ENCODE measurements at regions not wholly inside any gene's neighbourhood (a gene's known extent, or its start where the extent isn't known, plus 50 kb on each side); places are given as distances from the start of the nearest gene placed in this dataset.

- in situ Hi-C loops (cut with MboI; ENCODE audit: low sequenced_read_pairs in 4 of 4) (no loop called here), intact Hi-C loops (cut with DNase I; ENCODE audit: low total_unique reads) (no loop called here)
- Histone ChIP-seq H3K27ac (no peak overlapping the region), H3K36me3 (no peaks in the 10 kb centered on the region), H3K27me3 (no peaks in the 10 kb centered on the region), H3K4me1 (no peaks in the 10 kb centered on the region), H3K9me3 (no peaks in the 10 kb centered on the region), H3K4me3 (no peak overlapping the region)
- TF ChIP-seq POLR2A (IDR thresholded peaks at IDR 0.05) (no peak), CTCF (IDR thresholded peaks at IDR 0.05 in 4 of 5, conservative IDR thresholded peaks at IDR 0.05 in 1 of 5) (no peak)
- ATAC-seq (no peak), DNase-seq (no peak)
Measured at GRCh38 chr4:178595500-178596138, 1153.4 kb upstream of the AGA start.

GRCh38 chr4:178598672-178599071, 1156.4 kb upstream of the AGA start:
- TF ChIP-seq POLR2A (IDR thresholded peaks at IDR 0.05): no peak
- no peak for TF ChIP-seq CTCF (IDR thresholded peaks at IDR 0.05 in 4 of 5, conservative IDR thresholded peaks at IDR 0.05 in 1 of 5)
- H3K4me3 ChIP-seq: no peak overlapping the region
- in situ Hi-C loops (cut with MboI; ENCODE audit: low sequenced_read_pairs in 4 of 4) (no loop called here), intact Hi-C loops (cut with DNase I; ENCODE audit: low total_unique reads) (no loop called here)
- DNase-seq: no peak
- no peak overlapping the region for H3K27ac ChIP-seq
- H3K36me3 ChIP-seq: no peaks in the 10 kb centered on the region
- no peaks in the 10 kb centered on the region for H3K27me3 ChIP-seq
- H3K9me3 ChIP-seq: no peaks in the 10 kb centered on the region
- ATAC-seq: no peak
- H3K4me1 ChIP-seq: no peaks in the 10 kb centered on the region

GRCh38 chr4:178599521-178599920, 1157.3 kb upstream of the AGA start:
- H3K27ac ChIP-seq: no peak overlapping the region
- intact Hi-C loops (cut with DNase I; ENCODE audit: low total_unique reads): no loop called here
- H3K4me1 ChIP-seq: no peaks in the 10 kb centered on the region
- H3K4me3 ChIP-seq: no peak overlapping the region
- no peaks in the 10 kb centered on the region for H3K36me3 ChIP-seq
- no peak for TF ChIP-seq CTCF (IDR thresholded peaks at IDR 0.05 in 4 of 5, conservative IDR thresholded peaks at IDR 0.05 in 1 of 5)
- TF ChIP-seq POLR2A (IDR thresholded peaks at IDR 0.05): no peak
- in situ Hi-C loops (cut with MboI; ENCODE audit: low sequenced_read_pairs in 4 of 4): no loop called here
- ATAC-seq: no peak
- no peak for DNase-seq
- no peaks in the 10 kb centered on the region for H3K9me3 ChIP-seq
- H3K27me3 ChIP-seq: no peaks in the 10 kb centered on the region

- Histone ChIP-seq H3K9me3 (no peaks in the 10 kb centered on the region), H3K27me3 (no peaks in the 10 kb centered on the region), H3K4me1 (no peaks in the 10 kb centered on the region), H3K27ac (no peak overlapping the region), H3K4me3 (no peak overlapping the region), H3K36me3 (no peaks in the 10 kb centered on the region)
- DNase-seq (no peak), ATAC-seq (no peak)
- intact Hi-C loops (cut with DNase I; ENCODE audit: low total_unique reads): no loop called here
- in situ Hi-C loops (cut with MboI; ENCODE audit: low sequenced_read_pairs in 4 of 4): no loop called here
- no peak for TF ChIP-seq POLR2A (IDR thresholded peaks at IDR 0.05)
- TF ChIP-seq CTCF (IDR thresholded peaks at IDR 0.05 in 4 of 5, conservative IDR thresholded peaks at IDR 0.05 in 1 of 5): no peak
Measured at GRCh38 chr4:178602833-178603232, 1160.6 kb upstream of the AGA start.

- in situ Hi-C loops (cut with MboI; ENCODE audit: low sequenced_read_pairs in 4 of 4): no loop called here
- H3K36me3 ChIP-seq: no peaks in the 10 kb centered on the region
- no peaks in the 10 kb centered on the region for H3K27me3 ChIP-seq
- intact Hi-C loops (cut with DNase I; ENCODE audit: low total_unique reads): no loop called here
- DNase-seq: no peak
- no peak for ATAC-seq
- H3K4me1 ChIP-seq: no peaks in the 10 kb centered on the region
- no peaks in the 10 kb centered on the region for H3K9me3 ChIP-seq
- no peak for TF ChIP-seq POLR2A (IDR thresholded peaks at IDR 0.05)
- H3K27ac ChIP-seq: no peak overlapping the region
- H3K4me3 ChIP-seq: no peak overlapping the region
Measured at GRCh38 chr4:178611062-178611461, 1168.8 kb upstream of the AGA start.

Data from gastrocnemius medialis (tissue), 4 donors.